CD4-positive, alpha-beta T cell treated with Interleukin-2 at 100 ng/mL for 4 hours (primary cell): ENCODE measurements at regions not wholly inside any gene's neighbourhood (a gene's known extent, or its start where the extent isn't known, plus 50 kb on each side); places are given as distances from the start of the nearest gene placed in this dataset.
"Not testable (repeated sequence)": the region's sequence is repeated elsewhere in the genome, so short reads cannot be mapped to it uniquely, and the experiment has no call there.

Experiments used
- DNase-seq: peaks from one replicate; pipeline ENCODE4 v3.0.0-alpha.2; 2020; ENCODE audit warnings: low spot score

GRCh38 chr7:155397758-155398714 is 59.9 kb upstream of the EN2 start:
- not testable (repeated sequence) for DNase-seq

GRCh38 chr7:155398944-155399343 is 59.0 kb upstream of the EN2 start:
- no peak for DNase-seq

GRCh38 chr7:155399577-155399976 is 58.4 kb upstream of the EN2 start:
- no peak for DNase-seq

- no peak for DNase-seq
These were observed 56.7 kb upstream of the EN2 start for GRCh38 chr7:155401231-155401630.

- DNase-seq = no peak
These were observed 56.0 kb upstream of the EN2 start for GRCh38 chr7:155401884-155402283.

- no peak for DNase-seq
These were observed 55.0 kb upstream of the EN2 start for GRCh38 chr7:155402941-155403340.

GRCh38 chr7:155404976-155405375 is 53.0 kb upstream of the EN2 start:
- no peak for DNase-seq

GRCh38 chr7:155405399-155406318 is 52.3 kb upstream of the EN2 start:
- DNase-seq = no peak

- DNase-seq = no peak
These were observed 50.1 kb upstream of the EN2 start for GRCh38 chr7:155407799-155408198.
